ENCODE measurements at regions not wholly inside any gene's neighbourhood (a gene's known extent, or its start where the extent isn't known, plus 50 kb on each side); places are given as distances from the start of the nearest gene placed in this dataset.

DNA sequence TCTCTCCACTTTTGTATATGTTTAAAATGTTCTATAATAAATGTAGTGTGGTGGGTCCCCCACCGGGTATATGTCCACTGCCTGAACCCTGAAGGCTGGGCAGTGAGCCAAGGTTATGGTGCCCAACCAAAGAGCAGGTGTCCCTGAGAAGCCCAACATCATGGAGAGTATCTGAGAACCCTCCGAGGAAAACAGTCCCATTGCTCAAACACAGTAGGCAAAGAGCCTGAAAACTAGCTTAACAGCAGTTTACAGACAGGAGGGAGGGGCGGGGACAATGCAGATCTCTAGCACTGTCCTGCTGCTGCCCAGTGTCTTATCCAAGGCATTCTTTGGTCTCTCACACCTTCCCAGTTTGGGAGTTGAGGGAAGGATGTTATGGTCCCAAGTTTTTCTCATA is 91.0 kb downstream of the TMPRSS5 start:
- Histone ChIP-seq H3K27me3 (replicated peaks; ENCODE audit: insufficient read depth) (no peaks in the 10 kb centered on the region), H3K9me3 (no peaks in the 10 kb centered on the region), H3K27ac (no peak overlapping the region), H3K4me3 (no peak overlapping the region), H3K4me1 (replicated peaks) (no peaks in the 10 kb centered on the region), H3K36me3 (no peaks in the 10 kb centered on the region)
- no peak for TF ChIP-seq POLR2AphosphoS5 (IDR thresholded peaks at IDR 0.05)
- no peak for TF ChIP-seq POLR2A (IDR thresholded peaks at IDR 0.05)
- TF ChIP-seq, protein P1, sequence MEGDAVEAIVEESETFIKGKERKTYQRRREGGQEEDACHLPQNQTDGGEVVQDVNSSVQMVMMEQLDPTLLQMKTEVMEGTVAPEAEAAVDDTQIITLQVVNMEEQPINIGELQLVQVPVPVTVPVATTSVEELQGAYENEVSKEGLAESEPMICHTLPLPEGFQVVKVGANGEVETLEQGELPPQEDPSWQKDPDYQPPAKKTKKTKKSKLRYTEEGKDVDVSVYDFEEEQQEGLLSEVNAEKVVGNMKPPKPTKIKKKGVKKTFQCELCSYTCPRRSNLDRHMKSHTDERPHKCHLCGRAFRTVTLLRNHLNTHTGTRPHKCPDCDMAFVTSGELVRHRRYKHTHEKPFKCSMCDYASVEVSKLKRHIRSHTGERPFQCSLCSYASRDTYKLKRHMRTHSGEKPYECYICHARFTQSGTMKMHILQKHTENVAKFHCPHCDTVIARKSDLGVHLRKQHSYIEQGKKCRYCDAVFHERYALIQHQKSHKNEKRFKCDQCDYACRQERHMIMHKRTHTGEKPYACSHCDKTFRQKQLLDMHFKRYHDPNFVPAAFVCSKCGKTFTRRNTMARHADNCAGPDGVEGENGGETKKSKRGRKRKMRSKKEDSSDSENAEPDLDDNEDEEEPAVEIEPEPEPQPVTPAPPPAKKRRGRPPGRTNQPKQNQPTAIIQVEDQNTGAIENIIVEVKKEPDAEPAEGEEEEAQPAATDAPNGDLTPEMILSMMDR (IDR thresholded peaks at IDR 0.05) = no peak
- WGBS = 57% methylated on average over 3 of the region's 3 CpGs
- no peak for DNase-seq (ENCODE audit: low spot score)
- intact Hi-C loops (cut with DNase I) = no loop called here

DNA sequence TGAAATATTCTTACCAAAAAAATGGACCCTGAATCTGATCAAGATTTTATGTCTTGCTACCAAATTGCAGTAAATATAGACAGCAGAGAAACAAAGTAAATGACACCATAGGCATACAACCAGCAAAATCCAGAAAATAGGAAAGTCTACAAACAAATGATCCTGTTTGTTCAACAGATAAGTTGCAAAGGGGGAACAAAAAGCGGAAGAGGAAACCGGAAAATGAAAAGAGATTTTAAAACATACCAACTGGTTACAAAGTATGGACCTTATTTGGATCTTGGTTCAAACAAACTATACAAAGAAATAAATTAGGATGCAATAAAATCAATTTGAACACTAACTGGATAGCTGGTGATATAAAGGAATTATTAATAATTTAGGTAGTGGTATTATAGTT is 92.0 kb downstream of the TMPRSS5 start:
- Histone ChIP-seq H3K27me3 (replicated peaks; ENCODE audit: insufficient read depth) (no peaks in the 10 kb centered on the region), H3K36me3 (no peaks in the 10 kb centered on the region), H3K9me3 (no peaks in the 10 kb centered on the region), H3K4me1 (replicated peaks) (no peaks in the 10 kb centered on the region), H3K27ac (no peak overlapping the region), H3K4me3 (no peak overlapping the region)
- intact Hi-C loops (cut with DNase I) = no loop called here
- TF ChIP-seq, protein P1 (IDR thresholded peaks at IDR 0.05) = no peak
- TF ChIP-seq POLR2A (IDR thresholded peaks at IDR 0.05) = no peak
- TF ChIP-seq POLR2AphosphoS5 (IDR thresholded peaks at IDR 0.05) = no peak
- 83% methylated on average over 2 of the region's 2 CpGs for WGBS
- no peak for DNase-seq (ENCODE audit: low spot score)

GRCh38 chr11:113613619-113614018 is 92.5 kb downstream of the TMPRSS5 start:
- intact Hi-C loops (cut with DNase I) = no loop called here
- H3K36me3 ChIP-seq = no peaks in the 10 kb centered on the region
- no peaks in the 10 kb centered on the region for H3K27me3 ChIP-seq (replicated peaks; ENCODE audit: insufficient read depth)
- no peak overlapping the region for H3K4me3 ChIP-seq
- no peaks in the 10 kb centered on the region for H3K9me3 ChIP-seq
- TF ChIP-seq, protein P1 (IDR thresholded peaks at IDR 0.05) = no peak
- TF ChIP-seq POLR2AphosphoS5 (IDR thresholded peaks at IDR 0.05) (no peak), POLR2A (IDR thresholded peaks at IDR 0.05) (no peak)
- H3K27ac ChIP-seq = no peak overlapping the region
- DNase-seq (ENCODE audit: low spot score) = no peak
- 83% methylated on average over 5 of the region's 5 CpGs for WGBS
- no peaks in the 10 kb centered on the region for H3K4me1 ChIP-seq (replicated peaks)

DNA sequence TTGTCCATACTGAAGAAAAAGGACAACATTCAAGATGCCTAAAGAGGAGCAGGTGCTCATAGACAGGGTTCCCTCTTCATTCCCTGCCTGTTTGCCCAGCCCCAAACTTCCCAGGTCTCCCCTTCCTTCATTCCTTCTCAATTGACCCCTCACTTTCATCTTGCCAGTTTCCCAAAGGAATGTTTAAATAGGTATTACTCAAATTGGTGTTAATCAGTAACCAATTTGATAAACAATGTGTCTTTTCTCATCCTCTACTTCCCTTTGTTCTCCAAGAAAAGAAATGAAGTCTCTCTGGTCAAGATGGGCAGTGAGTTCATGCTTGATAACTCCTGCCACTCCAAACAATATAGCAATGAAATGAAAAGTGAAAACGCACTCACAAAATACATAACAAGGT is 101.9 kb downstream of the TMPRSS5 start:
- TF ChIP-seq, protein P1 (IDR thresholded peaks at IDR 0.05) = no peak
- no peak for TF ChIP-seq POLR2AphosphoS5 (IDR thresholded peaks at IDR 0.05)
- no peak for TF ChIP-seq POLR2A (IDR thresholded peaks at IDR 0.05)
- no peak for DNase-seq (ENCODE audit: low spot score)
- Histone ChIP-seq H3K4me3 (no peak overlapping the region), H3K9me3 (no peaks in the 10 kb centered on the region), H3K27ac (no peak overlapping the region), H3K4me1 (replicated peaks) (no peaks in the 10 kb centered on the region), H3K36me3 (no peaks in the 10 kb centered on the region), H3K27me3 (replicated peaks; ENCODE audit: insufficient read depth) (no peaks in the 10 kb centered on the region)
- intact Hi-C loops (cut with DNase I) = no loop called here
- 80% methylated on average over 1 of the region's 1 CpG for WGBS

DNA sequence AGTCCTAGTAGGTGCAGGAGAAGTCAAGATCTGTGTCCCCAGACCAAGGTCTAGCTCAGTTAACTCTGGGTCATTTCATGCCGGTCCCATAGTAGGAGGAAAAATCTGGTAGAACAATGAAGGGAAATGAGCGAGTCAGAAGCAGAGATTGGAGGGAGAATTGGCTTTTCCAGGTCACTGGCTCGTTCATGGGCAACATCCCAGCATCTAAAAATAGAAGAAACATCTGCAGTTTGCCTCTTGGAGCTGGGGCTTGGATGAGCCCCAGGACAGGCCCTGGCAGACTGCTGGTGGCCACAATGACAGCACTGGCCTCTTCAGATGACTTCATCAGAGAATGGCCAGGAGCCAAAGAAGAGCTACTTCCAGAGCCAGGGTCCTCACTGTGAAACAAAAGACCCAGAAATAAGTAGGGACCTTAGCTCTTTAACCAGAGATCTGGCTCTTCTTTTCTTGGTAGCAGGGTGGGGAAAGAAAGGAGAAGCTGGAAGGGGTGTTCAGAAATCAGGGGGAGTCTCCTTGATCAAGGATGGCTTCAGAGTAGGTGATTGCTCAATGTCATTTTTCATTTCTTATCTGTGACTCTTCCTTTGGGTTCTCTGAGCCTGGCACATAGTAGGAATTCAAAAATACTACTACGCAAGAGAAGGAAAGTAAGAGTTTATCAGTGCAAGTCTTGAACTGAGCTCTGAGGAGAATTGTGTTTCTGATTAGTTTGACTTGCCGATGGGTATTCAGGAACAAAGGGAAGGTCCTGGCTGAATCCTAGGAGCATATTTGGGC is 102.6 kb downstream of the TMPRSS5 start:
- intact Hi-C loops (cut with DNase I) = no loop called here
- WGBS = 58% methylated on average over 5 of the region's 5 CpGs
- no peaks in the 10 kb centered on the region for H3K36me3 ChIP-seq
- no peak for DNase-seq (ENCODE audit: low spot score)
- H3K27me3 ChIP-seq (replicated peaks; ENCODE audit: insufficient read depth) = no peaks in the 10 kb centered on the region
- H3K4me3 ChIP-seq = no peak overlapping the region
- no peak overlapping the region for H3K27ac ChIP-seq
- TF ChIP-seq, protein P1 (IDR thresholded peaks at IDR 0.05) = no peak
- TF ChIP-seq POLR2AphosphoS5 (IDR thresholded peaks at IDR 0.05) (no peak), POLR2A (IDR thresholded peaks at IDR 0.05) (no peak)
- H3K9me3 ChIP-seq = no peaks in the 10 kb centered on the region
- no peaks in the 10 kb centered on the region for H3K4me1 ChIP-seq (replicated peaks)
